Testis (tissue), 2 donors: ENCODE measurements at regions not wholly inside any gene's neighbourhood (a gene's known extent, or its start where the extent isn't known, plus 50 kb on each side); places are given as distances from the start of the nearest gene placed in this dataset.

Experiments used
- DNase-seq: peaks from one replicate; pipeline ENCODE4 v3.0.0-alpha.2; 2019
- H3K27ac ChIP-seq, 2 donors: fragments of 200-600 bp; sonication (generic); one replicate each; pipeline ENCODE4 v1.5.1; 2019
- H3K27me3 ChIP-seq: fragments of 200-600 bp; sonication (generic); one replicate; pipeline ENCODE4 v1.5.1; 2019
- H3K36me3 ChIP-seq: fragments of 200-600 bp; sonication (generic); one replicate; pipeline ENCODE4 v1.5.1; 2017; ENCODE audit warnings: low read depth; ENCODE audit errors: missing control alignments
- H3K4me1 ChIP-seq: fragments of 200-600 bp; sonication (generic); one replicate; pipeline ENCODE4 v1.5.1; 2019
- H3K4me3 ChIP-seq, 2 donors: fragments of 200-600 bp; sonication (generic); one replicate each; pipeline ENCODE4 v1.5.1; 2017 to 2019
- H3K9me3 ChIP-seq: fragments of 200-600 bp; sonication (generic); one replicate; pipeline ENCODE4 v1.5.1; 2017
- POLR2A ChIP-seq: fragments of 450-650 bp; IDR thresholded peaks from one replicate; pipeline ENCODE4 v1.6.1; 2017; ENCODE audit warnings: antibody characterized with exemption, mild to moderate bottlenecking, moderate library complexity
- whole genome bisulfite sequencing, 2 donors: methylation state at CpG; one replicate each; pipeline ENCODE4 v1.1.5; 2018; 5-methylcytosine and 5-hydroxymethylcytosine counted together
- intact Hi-C: fragments of 100-400 bp; cut with DNase I; formaldehyde crosslinking; loops from one replicate; pipeline ENCODE4 v1.15.1; 2023; ENCODE audit warnings: low total_unique reads
- TF ChIP-seq, protein P1 (sequence below), 3 experiments: fragments of 450-650 bp in 2 of 3; fragments of 200-600 bp in 1 of 3; sonication (generic) in 1 of 3; IDR thresholded peaks; one replicate each; pipeline ENCODE4 v1.5.1; 2016 to 2019; ENCODE audit warnings: antibody characterized with exemption in 3 of 3, mild to moderate bottlenecking in 2 of 3, moderate library complexity in 1 of 3

- TF ChIP-seq, protein P1, sequence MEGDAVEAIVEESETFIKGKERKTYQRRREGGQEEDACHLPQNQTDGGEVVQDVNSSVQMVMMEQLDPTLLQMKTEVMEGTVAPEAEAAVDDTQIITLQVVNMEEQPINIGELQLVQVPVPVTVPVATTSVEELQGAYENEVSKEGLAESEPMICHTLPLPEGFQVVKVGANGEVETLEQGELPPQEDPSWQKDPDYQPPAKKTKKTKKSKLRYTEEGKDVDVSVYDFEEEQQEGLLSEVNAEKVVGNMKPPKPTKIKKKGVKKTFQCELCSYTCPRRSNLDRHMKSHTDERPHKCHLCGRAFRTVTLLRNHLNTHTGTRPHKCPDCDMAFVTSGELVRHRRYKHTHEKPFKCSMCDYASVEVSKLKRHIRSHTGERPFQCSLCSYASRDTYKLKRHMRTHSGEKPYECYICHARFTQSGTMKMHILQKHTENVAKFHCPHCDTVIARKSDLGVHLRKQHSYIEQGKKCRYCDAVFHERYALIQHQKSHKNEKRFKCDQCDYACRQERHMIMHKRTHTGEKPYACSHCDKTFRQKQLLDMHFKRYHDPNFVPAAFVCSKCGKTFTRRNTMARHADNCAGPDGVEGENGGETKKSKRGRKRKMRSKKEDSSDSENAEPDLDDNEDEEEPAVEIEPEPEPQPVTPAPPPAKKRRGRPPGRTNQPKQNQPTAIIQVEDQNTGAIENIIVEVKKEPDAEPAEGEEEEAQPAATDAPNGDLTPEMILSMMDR (IDR thresholded peaks at IDR 0.05), result no peak
- TF ChIP-seq POLR2A, result no peak
- Histone ChIP-seq H3K27ac (no peak overlapping the region), H3K4me3 (no peak overlapping the region), H3K36me3 (no peaks in the 10 kb centered on the region), H3K4me1 (no peaks in the 10 kb centered on the region), H3K27me3 (no peaks in the 10 kb centered on the region), H3K9me3 (no peaks in the 10 kb centered on the region)
- WGBS, 2 donors, result 86 to 94% methylated on average over 2 of the region's 2 CpGs
- DNase-seq, result no peak
- intact Hi-C loops, result no loop called here
Measured at GRCh38 chr12:82187595-82187994, 170.6 kb downstream of the CCDC59 start.

DNA sequence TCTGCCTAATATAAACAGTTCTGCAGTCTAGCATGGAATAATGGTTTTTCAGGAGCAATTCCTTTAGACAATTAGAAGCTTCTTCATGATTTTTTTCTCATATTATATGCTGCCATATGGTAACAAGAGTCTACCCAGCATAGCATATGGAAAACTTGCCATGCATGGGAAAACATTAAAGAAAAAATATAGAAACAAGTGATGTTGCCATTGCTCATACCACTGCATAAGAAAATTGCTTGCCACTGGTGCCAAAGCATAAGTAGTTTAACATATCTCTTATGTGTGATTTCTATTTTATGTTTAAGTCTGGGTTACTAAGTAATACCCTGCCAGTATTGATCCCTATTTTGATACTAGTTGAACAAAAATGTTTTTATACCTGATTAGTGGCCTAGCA is 171.2 kb downstream of the CCDC59 start:
- no peaks in the 10 kb centered on the region for H3K4me1 ChIP-seq
- intact Hi-C loops, result no loop called here
- no peak for TF ChIP-seq POLR2A
- H3K4me3 ChIP-seq, result no peak overlapping the region
- H3K27me3 ChIP-seq, result no peaks in the 10 kb centered on the region
- H3K9me3 ChIP-seq, result no peaks in the 10 kb centered on the region
- no peak overlapping the region for H3K27ac ChIP-seq
- no peak for DNase-seq
- no peaks in the 10 kb centered on the region for H3K36me3 ChIP-seq

GRCh38 chr12:82186282-82186681 is 171.9 kb downstream of the CCDC59 start:
- no peak for DNase-seq

GRCh38 chr12:82184844-82185243 is 173.3 kb downstream of the CCDC59 start:
- H3K27me3 ChIP-seq, result no peaks in the 10 kb centered on the region
- WGBS, 2 donors, result 81 to 84% methylated on average over 1 of the region's 1 CpG
- DNase-seq, result no peak
- no peaks in the 10 kb centered on the region for H3K36me3 ChIP-seq
- intact Hi-C loops, result no loop called here
- no peak overlapping the region for H3K27ac ChIP-seq
- no peaks in the 10 kb centered on the region for H3K9me3 ChIP-seq
- no peak overlapping the region for H3K4me3 ChIP-seq
- no peak for TF ChIP-seq POLR2A
- TF ChIP-seq, protein P1 (IDR thresholded peaks at IDR 0.05), result no peak
- H3K4me1 ChIP-seq, result no peaks in the 10 kb centered on the region

More at GRCh38 chr12:82186282-82186681, 171.9 kb downstream of the CCDC59 start:
- Histone ChIP-seq H3K9me3 (no peaks in the 10 kb centered on the region), H3K27ac (no peak overlapping the region), H3K36me3 (no peaks in the 10 kb centered on the region), H3K27me3 (no peaks in the 10 kb centered on the region), H3K4me1 (no peaks in the 10 kb centered on the region), H3K4me3 (no peak overlapping the region)
- 84 to 92% methylated on average over 6 of the region's 6 CpGs for WGBS, 2 donors
- intact Hi-C loops, result no loop called here
- TF ChIP-seq, protein P1 (IDR thresholded peaks at IDR 0.05), result no peak
- no peak for TF ChIP-seq POLR2A

- TF ChIP-seq POLR2A, result no peak
- TF ChIP-seq, protein P1 (IDR thresholded peaks at IDR 0.05), result no peak
- no peak overlapping the region for H3K4me3 ChIP-seq
- intact Hi-C loops, result no loop called here
- no peak for DNase-seq
- H3K27me3 ChIP-seq, result no peaks in the 10 kb centered on the region
- H3K4me1 ChIP-seq, result no peaks in the 10 kb centered on the region
- H3K36me3 ChIP-seq, result no peaks in the 10 kb centered on the region
- H3K9me3 ChIP-seq, result no peaks in the 10 kb centered on the region
- H3K27ac ChIP-seq, result no peak overlapping the region
- WGBS, 2 donors, result 74 to 85% methylated on average over 4 of the region's 4 CpGs
Measured at GRCh38 chr12:82182601-82183190, 175.5 kb downstream of the CCDC59 start.
